WERI-Rb-1 (cell line): ENCODE measurements at regions not wholly inside any gene's neighbourhood (a gene's known extent, or its start where the extent isn't known, plus 50 kb on each side); places are given as distances from the start of the nearest gene placed in this dataset.

Experiments
- DNase-seq: peaks from one replicate; pipeline ENCODE4 v3.0.0-alpha.2; 2020
- H3K27ac ChIP-seq: fragments of 250-450 bp; sonication (Bioruptor Pico); 2 replicates; pipeline ENCODE4 v1.5.1; 2020; ENCODE audit warnings: mild to moderate bottlenecking, moderate library complexity
- H3K27me3 ChIP-seq: fragments of 250-450 bp; sonication (Bioruptor Pico); 2 replicates; pipeline ENCODE4 v1.5.1; 2021; ENCODE audit warnings: mild to moderate bottlenecking, low read depth, moderate library complexity; ENCODE audit not compliant: insufficient read depth, severe bottlenecking
- H3K36me3 ChIP-seq: fragments of 250-450 bp; sonication (Bioruptor Pico); 2 replicates; pipeline ENCODE4 v1.5.1; 2020; ENCODE audit warnings: mild to moderate bottlenecking, moderate library complexity
- H3K4me3 ChIP-seq: 2 replicates; pipeline ENCODE4 v1.5.1; 2011; ENCODE audit warnings: low read depth, mild to moderate bottlenecking, control low read depth, low read length
- H3K9me3 ChIP-seq: fragments of 250-450 bp; sonication (Bioruptor Pico); 2 replicates; pipeline ENCODE4 v1.5.1; 2021; ENCODE audit warnings: mild to moderate bottlenecking, moderate library complexity; ENCODE audit not compliant: severe bottlenecking
- CTCF ChIP-seq: IDR thresholded peaks from 2 replicates; pipeline ENCODE4 v1.5.1; 2011; ENCODE audit warnings: low read depth, mild to moderate bottlenecking, control low read depth, inconsistent platforms, low read length

GRCh38 chr17:77352996-77353395 is 212.2 kb downstream of the SEC14L1 start:
- Histone ChIP-seq H3K4me3 (no peak overlapping the region), H3K36me3 (peaks cover 23% of the 10 kb centered on the region), H3K9me3 (no peaks in the 10 kb centered on the region), H3K27ac (no peak overlapping the region), H3K27me3 (no peaks in the 10 kb centered on the region)
- peak; percentile 3 for DNase-seq
- no peak for TF ChIP-seq CTCF

GRCh38 chr17:77353684-77354419 is 213.1 kb downstream of the SEC14L1 start:
- Histone ChIP-seq H3K27ac (no peak overlapping the region), H3K27me3 (no peaks in the 10 kb centered on the region), H3K4me3 (no peak overlapping the region), H3K36me3 (peaks cover 28% of the 10 kb centered on the region), H3K9me3 (no peaks in the 10 kb centered on the region)
- no peak for TF ChIP-seq CTCF
- DNase-seq, result peak; percentile 6

- no peak for TF ChIP-seq CTCF
- H3K27ac ChIP-seq, result no peak overlapping the region
- no peak for DNase-seq
These were observed 213.6 kb downstream of the SEC14L1 start for GRCh38 chr17:77354420-77354669.

GRCh38 chr17:77354670-77355455 is 214.1 kb downstream of the SEC14L1 start:
- Histone ChIP-seq H3K27ac (no peak overlapping the region), H3K27me3 (no peaks in the 10 kb centered on the region), H3K9me3 (no peaks in the 10 kb centered on the region), H3K4me3 (no peak overlapping the region), H3K36me3 (peaks cover 28% of the 10 kb centered on the region)
- DNase-seq, result peak; percentile 7
- no peak for TF ChIP-seq CTCF

More at GRCh38 chr17:77354420-77354669, 213.6 kb downstream of the SEC14L1 start:
- Histone ChIP-seq H3K9me3 (no peaks in the 10 kb centered on the region), H3K4me3 (no peak overlapping the region), H3K36me3 (peaks cover 28% of the 10 kb centered on the region), H3K27me3 (no peaks in the 10 kb centered on the region)

- no peaks in the 10 kb centered on the region for H3K9me3 ChIP-seq
- H3K4me3 ChIP-seq, result no peak overlapping the region
- peak; percentile 9 for DNase-seq
- H3K36me3 ChIP-seq, result peaks cover 28% of the 10 kb centered on the region
- no peaks in the 10 kb centered on the region for H3K27me3 ChIP-seq
- no peak for TF ChIP-seq CTCF
- H3K27ac ChIP-seq, result peak overlapping the region; percentile 50
These were observed 215.4 kb downstream of the SEC14L1 start for GRCh38 chr17:77356109-77356689.
